Sigmoid colon (tissue), 4 donors: ENCODE measurements at regions not wholly inside any gene's neighbourhood (a gene's known extent, or its start where the extent isn't known, plus 50 kb on each side); places are given as distances from the start of the nearest gene placed in this dataset.

Experiments used
- CTCF ChIP-seq, 4 experiments: fragments of 450-650 bp in 3 of 4; fragments of 200-600 bp in 1 of 4; IDR thresholded peaks; one replicate each; pipeline ENCODE4 v1.5.1; 2016 to 2019; ENCODE audit warnings: antibody characterized with exemption in 4 of 4, mild to moderate bottlenecking in 3 of 4, moderate library complexity in 2 of 4
- POLR2AphosphoS5 ChIP-seq, 4 donors: sonication (generic); formaldehyde crosslinking; IDR thresholded peaks; one replicate each; pipeline ENCODE4 v1.6.1; 2017; ENCODE audit warnings: antibody characterized with exemption in 4 of 4

- TF ChIP-seq POLR2AphosphoS5 (IDR thresholded peaks at IDR 0.05) = no peak
- no peak for TF ChIP-seq CTCF (IDR thresholded peaks at IDR 0.05)
These were observed 174.0 kb upstream of the CDH20 start for GRCh38 chr18:61159246-61159645.
